GM19099 (cell line): ENCODE measurements at regions not wholly inside any gene's neighbourhood (a gene's known extent, or its start where the extent isn't known, plus 50 kb on each side); places are given as distances from the start of the nearest gene placed in this dataset.

Experiments
- POLR2A ChIP-seq: IDR thresholded peaks from 3 replicates; pipeline ENCODE4 v1.6.1; 2011; ENCODE audit warnings: low read depth; ENCODE audit not compliant: insufficient read length; ENCODE audit errors: extremely low read depth

GRCh38 chr14:22047115-22047514 is 373.5 kb upstream of the OR4E1 start:
- TF ChIP-seq POLR2A = no peak

- TF ChIP-seq POLR2A = no peak
Measured at GRCh38 chr14:22046063-22046462, 372.4 kb upstream of the OR4E1 start.

GRCh38 chr14:22044193-22044592 is 370.6 kb upstream of the OR4E1 start:
- no peak for TF ChIP-seq POLR2A

- TF ChIP-seq POLR2A = no peak
Measured at GRCh38 chr14:22040781-22041125, 367.1 kb upstream of the OR4E1 start.

- TF ChIP-seq POLR2A = no peak
Measured at GRCh38 chr14:22039938-22040780, 366.5 kb upstream of the OR4E1 start.

- TF ChIP-seq POLR2A = no peak
Measured at GRCh38 chr14:22036541-22037239, 363.1 kb upstream of the OR4E1 start.

GRCh38 chr14:22026527-22026926 is 352.9 kb upstream of the OR4E1 start:
- TF ChIP-seq POLR2A = no peak

GRCh38 chr14:22025879-22026278 is 352.3 kb upstream of the OR4E1 start:
- no peak for TF ChIP-seq POLR2A

- TF ChIP-seq POLR2A = no peak
Measured at GRCh38 chr14:22024137-22024536, 350.5 kb upstream of the OR4E1 start.

- TF ChIP-seq POLR2A = no peak
Measured at GRCh38 chr14:22018890-22019289, 345.3 kb upstream of the OR4E1 start.

- no peak for TF ChIP-seq POLR2A
Measured at GRCh38 chr14:22012452-22012851, 338.8 kb upstream of the OR4E1 start.

GRCh38 chr14:22011253-22011642 is 337.6 kb upstream of the OR4E1 start:
- no peak for TF ChIP-seq POLR2A

GRCh38 chr14:22010545-22011252 is 337.1 kb upstream of the OR4E1 start:
- no peak for TF ChIP-seq POLR2A

GRCh38 chr14:22008766-22009165 is 335.1 kb upstream of the OR4E1 start:
- no peak for TF ChIP-seq POLR2A

GRCh38 chr14:22007784-22008412 is 334.3 kb upstream of the OR4E1 start:
- no peak for TF ChIP-seq POLR2A
